Activated CD8-positive, alpha-beta memory T cell treated with anti-CD3 and anti-CD28 coated beads, Interleukin-2, amount 10 ng/mL, durations not matched to agents 7 days and 5 days (primary cell): ENCODE measurements at regions not wholly inside any gene's neighbourhood (a gene's known extent, or its start where the extent isn't known, plus 50 kb on each side); places are given as distances from the start of the nearest gene placed in this dataset.
"Not testable (repeated sequence)": the region's sequence is repeated elsewhere in the genome, so short reads cannot be mapped to it uniquely, and the experiment has no call there.

Experiments
- ATAC-seq: fragments of 150-1000 bp; cut with Tn5 transposase; one replicate; pipeline ENCODE4 v1.10.0; 2021; ENCODE audit warnings: moderate library complexity
- CTCF ChIA-PET: fragments of 350-600 bp; sonication (Branson Sonifier 250); formaldehyde crosslinking; loops from one replicate; lab custom pipeline; 2021; ENCODE audit warnings: antibody characterized with exemption; lab: Charles Lee
- DNase-seq: peaks from one replicate; pipeline ENCODE4 v3.0.0-alpha.2; 2020
- H3K27ac Mint-ChIP-seq: one replicate; pipeline ENCODE4 v1.8.0; 2021; ENCODE audit warnings: mild to moderate bottlenecking, mixed read lengths
- H3K27me3 Mint-ChIP-seq: one replicate; pipeline ENCODE4 v1.8.0; 2021; ENCODE audit warnings: mixed read lengths
- H3K36me3 Mint-ChIP-seq: one replicate; pipeline ENCODE4 v1.8.0; 2021; ENCODE audit warnings: mild to moderate bottlenecking, mixed read lengths
- H3K4me1 Mint-ChIP-seq: one replicate; pipeline ENCODE4 v1.8.0; 2021; ENCODE audit warnings: mixed read lengths
- H3K4me3 Mint-ChIP-seq: one replicate; pipeline ENCODE4 v1.8.0; 2021; ENCODE audit warnings: mild to moderate bottlenecking, moderate library complexity, mixed read lengths
- H3K9me3 Mint-ChIP-seq: one replicate; pipeline ENCODE4 v1.8.0; 2022; ENCODE audit warnings: low read depth, mixed read lengths

GRCh38 chr6:68247782-68248181 lies 387.3 kb upstream of the ADGRB3 start:
- DNase-seq (no peak), ATAC-seq (no peak)
- Mint-ChIP-seq H3K9me3 (peaks cover 6% of the 10 kb centered on the region), H3K27me3 (no peaks in the 10 kb centered on the region), H3K4me1 (no peaks in the 10 kb centered on the region), H3K4me3 (no peak overlapping the region), H3K27ac (no peak overlapping the region), H3K36me3 (no peaks in the 10 kb centered on the region)
- CTCF ChIA-PET, result no interaction called here

GRCh38 chr6:68240726-68241125 lies 394.4 kb upstream of the ADGRB3 start:
- H3K4me1 Mint-ChIP-seq, result no peaks in the 10 kb centered on the region
- ATAC-seq (no peak), DNase-seq (no peak)
- CTCF ChIA-PET, result no interaction called here
- peaks cover 2% of the 10 kb centered on the region for H3K9me3 Mint-ChIP-seq
- no peaks in the 10 kb centered on the region for H3K27me3 Mint-ChIP-seq
- H3K36me3 Mint-ChIP-seq, result no peaks in the 10 kb centered on the region
- H3K27ac Mint-ChIP-seq, result no peak overlapping the region
- no peak overlapping the region for H3K4me3 Mint-ChIP-seq

- no peak for DNase-seq
- no peaks in the 10 kb centered on the region for H3K9me3 Mint-ChIP-seq
- H3K4me3 Mint-ChIP-seq, result no peak overlapping the region
- no peak overlapping the region for H3K27ac Mint-ChIP-seq
- no peaks in the 10 kb centered on the region for H3K36me3 Mint-ChIP-seq
- H3K4me1 Mint-ChIP-seq, result no peaks in the 10 kb centered on the region
- H3K27me3 Mint-ChIP-seq, result no peaks in the 10 kb centered on the region
- no peak for ATAC-seq
- CTCF ChIA-PET, result no interaction called here
These were observed 396.0 kb upstream of the ADGRB3 start for GRCh38 chr6:68239034-68239433.

GRCh38 chr6:68238097-68238601 lies 396.9 kb upstream of the ADGRB3 start:
- Mint-ChIP-seq H3K27ac (no peak overlapping the region), H3K36me3 (no peaks in the 10 kb centered on the region), H3K27me3 (no peaks in the 10 kb centered on the region), H3K9me3 (no peaks in the 10 kb centered on the region), H3K4me3 (no peak overlapping the region), H3K4me1 (no peaks in the 10 kb centered on the region)
- ATAC-seq, result no peak
- CTCF ChIA-PET, result no interaction called here
- no peak for DNase-seq

- Mint-ChIP-seq H3K36me3 (no peaks in the 10 kb centered on the region), H3K27me3 (no peaks in the 10 kb centered on the region), H3K4me3 (no peak overlapping the region), H3K9me3 (no peaks in the 10 kb centered on the region), H3K4me1 (no peaks in the 10 kb centered on the region), H3K27ac (no peak overlapping the region)
- ATAC-seq (no peak), DNase-seq (no peak)
- CTCF ChIA-PET, result no interaction called here
These were observed 397.9 kb upstream of the ADGRB3 start for GRCh38 chr6:68237205-68237604.

GRCh38 chr6:68235326-68235784 lies 399.7 kb upstream of the ADGRB3 start:
- Mint-ChIP-seq H3K9me3 (no peaks in the 10 kb centered on the region), H3K36me3 (no peaks in the 10 kb centered on the region), H3K27me3 (no peaks in the 10 kb centered on the region), H3K4me3 (no peak overlapping the region), H3K27ac (no peak overlapping the region), H3K4me1 (no peaks in the 10 kb centered on the region)
- DNase-seq, result no peak
- CTCF ChIA-PET, result no interaction called here
- ATAC-seq, result no peak

- H3K4me1 Mint-ChIP-seq, result no peaks in the 10 kb centered on the region
- ATAC-seq (no peak), DNase-seq (no peak)
- CTCF ChIA-PET, result interaction anchor here (1.0 kb wide), 1 partner anchor 14 kb away, joined by 3 read pairs; no protein-coding TSS in a partner anchor
- no peaks in the 10 kb centered on the region for H3K27me3 Mint-ChIP-seq
- no peaks in the 10 kb centered on the region for H3K9me3 Mint-ChIP-seq
- H3K4me3 Mint-ChIP-seq, result no peak overlapping the region
- H3K36me3 Mint-ChIP-seq, result no peaks in the 10 kb centered on the region
- no peak overlapping the region for H3K27ac Mint-ChIP-seq
These were observed 401.5 kb upstream of the ADGRB3 start for GRCh38 chr6:68233623-68234022.

- DNase-seq (no peak), ATAC-seq (no peak)
- CTCF ChIA-PET, result no interaction called here
- Mint-ChIP-seq H3K9me3 (peaks cover 2% of the 10 kb centered on the region), H3K4me1 (no peaks in the 10 kb centered on the region), H3K4me3 (no peak overlapping the region), H3K27ac (no peak overlapping the region), H3K27me3 (no peaks in the 10 kb centered on the region), H3K36me3 (no peaks in the 10 kb centered on the region)
These were observed 405.5 kb upstream of the ADGRB3 start for GRCh38 chr6:68229566-68229965.

GRCh38 chr6:68226460-68226859 lies 408.6 kb upstream of the ADGRB3 start:
- ATAC-seq (no peak), DNase-seq (no peak)
- Mint-ChIP-seq H3K9me3 (peaks cover 2% of the 10 kb centered on the region), H3K36me3 (no peaks in the 10 kb centered on the region), H3K27me3 (no peaks in the 10 kb centered on the region), H3K4me3 (no peak overlapping the region), H3K4me1 (no peaks in the 10 kb centered on the region), H3K27ac (no peak overlapping the region)
- CTCF ChIA-PET, result no interaction called here

GRCh38 chr6:68225729-68226128 lies 409.4 kb upstream of the ADGRB3 start:
- no peak overlapping the region for H3K4me3 Mint-ChIP-seq
- H3K27ac Mint-ChIP-seq, result no peak overlapping the region
- H3K27me3 Mint-ChIP-seq, result no peaks in the 10 kb centered on the region
- H3K9me3 Mint-ChIP-seq, result peaks cover 4% of the 10 kb centered on the region
- ATAC-seq (no peak), DNase-seq (no peak)
- no peaks in the 10 kb centered on the region for H3K4me1 Mint-ChIP-seq
- CTCF ChIA-PET, result no interaction called here
- no peaks in the 10 kb centered on the region for H3K36me3 Mint-ChIP-seq

GRCh38 chr6:68211242-68211795 lies 423.8 kb upstream of the ADGRB3 start:
- ATAC-seq (no peak), DNase-seq (no peak)
- Mint-ChIP-seq H3K4me1 (no peaks in the 10 kb centered on the region), H3K4me3 (no peak overlapping the region), H3K36me3 (no peaks in the 10 kb centered on the region), H3K27ac (no peak overlapping the region), H3K9me3 (peaks cover 6% of the 10 kb centered on the region), H3K27me3 (no peaks in the 10 kb centered on the region)
- CTCF ChIA-PET, result no interaction called here

GRCh38 chr6:68207612-68208011 lies 427.5 kb upstream of the ADGRB3 start:
- CTCF ChIA-PET, H3K36me3 Mint-ChIP-seq, H3K4me1 Mint-ChIP-seq, ATAC-seq, DNase-seq, H3K4me3 Mint-ChIP-seq, H3K9me3 Mint-ChIP-seq, H3K27ac Mint-ChIP-seq, H3K27me3 Mint-ChIP-seq: not testable (repeated sequence)

GRCh38 chr6:68200929-68201328 lies 434.2 kb upstream of the ADGRB3 start:
- ATAC-seq, result no peak
- Mint-ChIP-seq H3K4me3 (no peak overlapping the region), H3K9me3 (no peaks in the 10 kb centered on the region), H3K36me3 (no peaks in the 10 kb centered on the region), H3K4me1 (no peaks in the 10 kb centered on the region), H3K27me3 (no peaks in the 10 kb centered on the region), H3K27ac (no peak overlapping the region)
- CTCF ChIA-PET, result no interaction called here
- no peak for DNase-seq

GRCh38 chr6:68197356-68197755 lies 437.7 kb upstream of the ADGRB3 start:
- no peaks in the 10 kb centered on the region for H3K36me3 Mint-ChIP-seq
- ATAC-seq (no peak), DNase-seq (no peak)
- H3K9me3 Mint-ChIP-seq, result no peaks in the 10 kb centered on the region
- CTCF ChIA-PET, result no interaction called here
- no peak overlapping the region for H3K4me3 Mint-ChIP-seq
- H3K4me1 Mint-ChIP-seq, result no peaks in the 10 kb centered on the region
- no peak overlapping the region for H3K27ac Mint-ChIP-seq
- H3K27me3 Mint-ChIP-seq, result no peaks in the 10 kb centered on the region

GRCh38 chr6:68196645-68197044 lies 438.4 kb upstream of the ADGRB3 start:
- H3K27ac Mint-ChIP-seq, result no peak overlapping the region
- no peaks in the 10 kb centered on the region for H3K4me1 Mint-ChIP-seq
- no peaks in the 10 kb centered on the region for H3K36me3 Mint-ChIP-seq
- no peak for ATAC-seq
- no peak for DNase-seq
- no peak overlapping the region for H3K4me3 Mint-ChIP-seq
- no peaks in the 10 kb centered on the region for H3K27me3 Mint-ChIP-seq
- H3K9me3 Mint-ChIP-seq, result no peaks in the 10 kb centered on the region
- CTCF ChIA-PET, result no interaction called here
